Upper lobe of left lung (tissue), 4 donors: ENCODE measurements at regions not wholly inside any gene's neighbourhood (a gene's known extent, or its start where the extent isn't known, plus 50 kb on each side); places are given as distances from the start of the nearest gene placed in this dataset.

ENCODE experiments used
- CTCF ChIP-seq, 6 experiments: fragments of 450-650 bp in 4 of 6; fragments of 200-600 bp in 2 of 6; sonication (generic) in 2 of 6; IDR thresholded peaks; one replicate each; pipeline ENCODE4 v1.5.1; 2016 to 2019; ENCODE audit warnings: antibody characterized with exemption in 6 of 6
- EP300 ChIP-seq, 4 donors: sonication (generic); formaldehyde crosslinking; IDR thresholded peaks; one replicate each; pipeline ENCODE4 v1.5.1; 2017; ENCODE audit warnings: antibody characterized with exemption in 4 of 4, control low read depth in 2 of 4

DNA sequence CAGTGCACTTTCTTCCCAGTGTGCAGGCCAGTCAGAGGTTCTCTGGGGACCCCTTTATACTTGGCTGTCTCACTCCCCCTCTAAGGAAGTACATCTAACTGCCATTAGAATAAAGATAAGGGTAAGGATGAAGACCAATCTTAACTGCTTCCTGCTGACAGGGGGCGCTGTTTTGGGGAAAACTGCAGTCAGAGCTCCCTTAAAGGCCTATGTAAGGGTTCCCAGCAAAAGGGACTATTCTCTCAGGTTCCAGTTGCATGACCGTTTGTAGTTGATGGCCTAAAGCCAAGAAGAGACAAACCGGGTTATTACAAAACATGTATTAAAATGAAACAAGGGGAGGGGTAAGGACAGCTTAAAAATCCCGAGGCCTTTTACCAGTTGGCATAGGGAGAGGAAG is 115.6 kb upstream of the SPIN4 start:
- TF ChIP-seq CTCF (IDR thresholded peaks at IDR 0.05), result no peak
- no peak for TF ChIP-seq EP300 (IDR thresholded peaks at IDR 0.05)
